CD4-positive, alpha-beta T cell treated with Interleukin-17A for 4 hours (primary cell): ENCODE measurements at regions not wholly inside any gene's neighbourhood (a gene's known extent, or its start where the extent isn't known, plus 50 kb on each side); places are given as distances from the start of the nearest gene placed in this dataset.
"Not testable (repeated sequence)": the region's sequence is repeated elsewhere in the genome, so short reads cannot be mapped to it uniquely, and the experiment has no call there.

Source experiments
- DNase-seq: peaks from one replicate; pipeline ENCODE4 v3.0.0-alpha.2; 2020; ENCODE audit warnings: mixed read lengths

- DNase-seq = no peak
These were observed 259.9 kb upstream of the MDGA2 start for GRCh38 chr14:47935332-47935731.

- DNase-seq = no peak
These were observed 253.9 kb upstream of the MDGA2 start for GRCh38 chr14:47929334-47929733.

- DNase-seq = no peak
These were observed 245.7 kb upstream of the MDGA2 start for GRCh38 chr14:47921133-47921532.

GRCh38 chr14:47919997-47920396 lies 244.6 kb upstream of the MDGA2 start:
- DNase-seq = no peak

GRCh38 chr14:47919334-47919846 lies 244.0 kb upstream of the MDGA2 start:
- DNase-seq = no peak

- DNase-seq = no peak
These were observed 242.0 kb upstream of the MDGA2 start for GRCh38 chr14:47917344-47917954.

GRCh38 chr14:47901141-47901540 lies 225.7 kb upstream of the MDGA2 start:
- DNase-seq = not testable (repeated sequence)

GRCh38 chr14:47899685-47900084 lies 224.3 kb upstream of the MDGA2 start:
- DNase-seq = no peak

GRCh38 chr14:47874350-47874749 lies 198.9 kb upstream of the MDGA2 start:
- no peak for DNase-seq

GRCh38 chr14:47872588-47872987 lies 197.2 kb upstream of the MDGA2 start:
- no peak for DNase-seq

- DNase-seq = no peak
These were observed 188.0 kb upstream of the MDGA2 start for GRCh38 chr14:47863441-47863840.

- no peak for DNase-seq
These were observed 182.2 kb upstream of the MDGA2 start for GRCh38 chr14:47857646-47858045.

- DNase-seq = no peak
These were observed 176.9 kb upstream of the MDGA2 start for GRCh38 chr14:47852278-47852677.

- no peak for DNase-seq
These were observed 170.6 kb upstream of the MDGA2 start for GRCh38 chr14:47846008-47846407.

GRCh38 chr14:47843236-47843635 lies 167.8 kb upstream of the MDGA2 start:
- no peak for DNase-seq

- DNase-seq = no peak
These were observed 157.6 kb upstream of the MDGA2 start for GRCh38 chr14:47833011-47833410.

- DNase-seq = no peak
These were observed 151.4 kb upstream of the MDGA2 start for GRCh38 chr14:47826809-47827208.

GRCh38 chr14:47822326-47822725 lies 146.9 kb upstream of the MDGA2 start:
- no peak for DNase-seq

GRCh38 chr14:47821135-47821534 lies 145.7 kb upstream of the MDGA2 start:
- no peak for DNase-seq

GRCh38 chr14:47790477-47790876 lies 115.1 kb upstream of the MDGA2 start:
- DNase-seq = no peak

- DNase-seq = no peak
These were observed 109.7 kb upstream of the MDGA2 start for GRCh38 chr14:47785058-47785457.

- DNase-seq = no peak
These were observed 103.2 kb upstream of the MDGA2 start for GRCh38 chr14:47778631-47779030.

- DNase-seq = no peak
These were observed 97.2 kb upstream of the MDGA2 start for GRCh38 chr14:47772652-47773051.

GRCh38 chr14:47763188-47763854 lies 87.9 kb upstream of the MDGA2 start:
- DNase-seq = no peak

GRCh38 chr14:47746986-47747385 lies 71.6 kb upstream of the MDGA2 start:
- DNase-seq = no peak
